ENCODE measurements at regions not wholly inside any gene's neighbourhood (a gene's known extent, or its start where the extent isn't known, plus 50 kb on each side); places are given as distances from the start of the nearest gene placed in this dataset.

DNA sequence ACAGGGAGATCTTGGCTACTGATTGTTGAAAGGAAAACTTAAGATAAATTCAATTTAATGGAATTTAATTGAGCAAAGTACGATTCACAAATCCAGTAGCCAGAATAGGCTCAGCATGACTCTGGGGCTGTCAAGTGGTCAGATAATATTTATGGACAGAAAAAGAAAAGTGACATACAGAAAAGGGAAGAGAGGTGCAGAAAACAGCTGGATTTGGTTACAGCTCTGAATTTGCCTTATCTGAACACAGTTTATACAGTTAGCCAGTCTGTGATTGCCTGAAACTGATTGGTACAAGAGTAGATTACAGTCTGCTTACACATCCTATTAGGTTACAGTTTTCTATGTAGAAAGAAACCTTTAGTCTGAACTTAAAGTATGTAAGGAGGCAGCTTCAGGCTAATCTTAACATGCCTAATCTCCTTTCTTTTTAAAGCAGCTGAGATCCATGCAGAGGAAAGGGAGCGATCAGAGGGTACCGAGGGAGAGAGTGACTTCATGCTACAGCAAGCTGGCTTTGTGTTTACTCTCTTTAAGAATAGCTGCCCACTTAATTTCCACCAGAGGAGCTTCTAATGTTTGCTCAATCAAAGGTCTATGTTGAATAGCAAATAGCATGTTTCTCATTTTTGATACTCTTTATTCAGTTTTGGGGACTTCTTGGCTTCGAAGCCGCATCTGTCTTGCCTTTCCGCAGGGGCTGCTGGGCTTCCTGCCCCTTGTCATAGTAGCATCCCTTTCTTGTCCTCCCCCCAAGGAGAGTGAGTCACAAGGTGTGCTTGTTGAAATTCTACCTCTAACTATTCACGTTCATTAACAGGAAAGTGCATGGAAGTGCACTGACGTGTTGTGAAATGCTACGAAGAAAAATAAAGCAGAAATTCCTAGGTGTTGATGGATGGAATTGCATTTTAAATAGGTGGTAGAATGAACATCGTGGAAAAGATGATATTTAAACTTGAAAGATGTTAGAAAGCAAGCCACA, 761.2 kb downstream of the TAF11L14 start:
- TF ChIP-seq EZH2 (conservative IDR thresholded peaks at IDR 0.05; ENCODE audit: low read depth, low read length) (no peak), MBD4 (IDR thresholded peaks at IDR 0.05; ENCODE audit: borderline replicate concordance, low read length) (no peak), SIN3A (IDR thresholded peaks at IDR 0.05; ENCODE audit: borderline replicate concordance, low read depth, low read length) (no peak), RFX5 (IDR thresholded peaks at IDR 0.05; ENCODE audit: low read depth, low read length) (no peak), RNF2 (conservative IDR thresholded peaks at IDR 0.05; ENCODE audit: low read depth) (no peak), PHF5A (CRISPR knock-in tag; IDR thresholded peaks at IDR 0.05; ENCODE audit: low read depth, unreplicated experiment) (no peak), TAF1 (CRISPR knock-in tag; IDR thresholded peaks at IDR 0.05) (no peak), NR2F2 (IDR thresholded peaks at IDR 0.05; ENCODE audit: borderline replicate concordance, low read depth) (no peak)
- TF ChIP-seq, protein P1, sequence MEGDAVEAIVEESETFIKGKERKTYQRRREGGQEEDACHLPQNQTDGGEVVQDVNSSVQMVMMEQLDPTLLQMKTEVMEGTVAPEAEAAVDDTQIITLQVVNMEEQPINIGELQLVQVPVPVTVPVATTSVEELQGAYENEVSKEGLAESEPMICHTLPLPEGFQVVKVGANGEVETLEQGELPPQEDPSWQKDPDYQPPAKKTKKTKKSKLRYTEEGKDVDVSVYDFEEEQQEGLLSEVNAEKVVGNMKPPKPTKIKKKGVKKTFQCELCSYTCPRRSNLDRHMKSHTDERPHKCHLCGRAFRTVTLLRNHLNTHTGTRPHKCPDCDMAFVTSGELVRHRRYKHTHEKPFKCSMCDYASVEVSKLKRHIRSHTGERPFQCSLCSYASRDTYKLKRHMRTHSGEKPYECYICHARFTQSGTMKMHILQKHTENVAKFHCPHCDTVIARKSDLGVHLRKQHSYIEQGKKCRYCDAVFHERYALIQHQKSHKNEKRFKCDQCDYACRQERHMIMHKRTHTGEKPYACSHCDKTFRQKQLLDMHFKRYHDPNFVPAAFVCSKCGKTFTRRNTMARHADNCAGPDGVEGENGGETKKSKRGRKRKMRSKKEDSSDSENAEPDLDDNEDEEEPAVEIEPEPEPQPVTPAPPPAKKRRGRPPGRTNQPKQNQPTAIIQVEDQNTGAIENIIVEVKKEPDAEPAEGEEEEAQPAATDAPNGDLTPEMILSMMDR (CRISPR knock-in tag; IDR thresholded peaks at IDR 0.05), result no peak
- TF ChIP-seq, protein P2, sequence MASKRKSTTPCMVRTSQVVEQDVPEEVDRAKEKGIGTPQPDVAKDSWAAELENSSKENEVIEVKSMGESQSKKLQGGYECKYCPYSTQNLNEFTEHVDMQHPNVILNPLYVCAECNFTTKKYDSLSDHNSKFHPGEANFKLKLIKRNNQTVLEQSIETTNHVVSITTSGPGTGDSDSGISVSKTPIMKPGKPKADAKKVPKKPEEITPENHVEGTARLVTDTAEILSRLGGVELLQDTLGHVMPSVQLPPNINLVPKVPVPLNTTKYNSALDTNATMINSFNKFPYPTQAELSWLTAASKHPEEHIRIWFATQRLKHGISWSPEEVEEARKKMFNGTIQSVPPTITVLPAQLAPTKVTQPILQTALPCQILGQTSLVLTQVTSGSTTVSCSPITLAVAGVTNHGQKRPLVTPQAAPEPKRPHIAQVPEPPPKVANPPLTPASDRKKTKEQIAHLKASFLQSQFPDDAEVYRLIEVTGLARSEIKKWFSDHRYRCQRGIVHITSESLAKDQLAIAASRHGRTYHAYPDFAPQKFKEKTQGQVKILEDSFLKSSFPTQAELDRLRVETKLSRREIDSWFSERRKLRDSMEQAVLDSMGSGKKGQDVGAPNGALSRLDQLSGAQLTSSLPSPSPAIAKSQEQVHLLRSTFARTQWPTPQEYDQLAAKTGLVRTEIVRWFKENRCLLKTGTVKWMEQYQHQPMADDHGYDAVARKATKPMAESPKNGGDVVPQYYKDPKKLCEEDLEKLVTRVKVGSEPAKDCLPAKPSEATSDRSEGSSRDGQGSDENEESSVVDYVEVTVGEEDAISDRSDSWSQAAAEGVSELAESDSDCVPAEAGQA (IDR thresholded peaks at IDR 0.05; ENCODE audit: low read depth), result no peak
- TF ChIP-seq, protein P2 (CRISPR knock-in tag; IDR thresholded peaks at IDR 0.05; ENCODE audit: borderline replicate concordance), result no peak
- TF ChIP-seq, protein P3, sequence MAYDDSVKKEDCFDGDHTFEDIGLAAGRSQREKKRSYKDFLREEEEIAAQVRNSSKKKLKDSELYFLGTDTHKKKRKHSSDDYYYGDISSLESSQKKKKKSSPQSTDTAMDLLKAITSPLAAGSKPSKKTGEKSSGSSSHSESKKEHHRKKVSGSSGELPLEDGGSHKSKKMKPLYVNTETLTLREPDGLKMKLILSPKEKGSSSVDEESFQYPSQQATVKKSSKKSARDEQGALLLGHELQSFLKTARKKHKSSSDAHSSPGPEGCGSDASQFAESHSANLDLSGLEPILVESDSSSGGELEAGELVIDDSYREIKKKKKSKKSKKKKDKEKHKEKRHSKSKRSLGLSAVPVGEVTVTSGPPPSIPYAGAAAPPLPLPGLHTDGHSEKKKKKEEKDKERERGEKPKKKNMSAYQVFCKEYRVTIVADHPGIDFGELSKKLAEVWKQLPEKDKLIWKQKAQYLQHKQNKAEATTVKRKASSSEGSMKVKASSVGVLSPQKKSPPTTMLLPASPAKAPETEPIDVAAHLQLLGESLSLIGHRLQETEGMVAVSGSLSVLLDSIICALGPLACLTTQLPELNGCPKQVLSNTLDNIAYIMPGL (CRISPR knock-in tag; IDR thresholded peaks at IDR 0.05; ENCODE audit: borderline replicate concordance in 1 of 2, low read depth in 1 of 2), result no peak
- TF ChIP-seq, protein P4, sequence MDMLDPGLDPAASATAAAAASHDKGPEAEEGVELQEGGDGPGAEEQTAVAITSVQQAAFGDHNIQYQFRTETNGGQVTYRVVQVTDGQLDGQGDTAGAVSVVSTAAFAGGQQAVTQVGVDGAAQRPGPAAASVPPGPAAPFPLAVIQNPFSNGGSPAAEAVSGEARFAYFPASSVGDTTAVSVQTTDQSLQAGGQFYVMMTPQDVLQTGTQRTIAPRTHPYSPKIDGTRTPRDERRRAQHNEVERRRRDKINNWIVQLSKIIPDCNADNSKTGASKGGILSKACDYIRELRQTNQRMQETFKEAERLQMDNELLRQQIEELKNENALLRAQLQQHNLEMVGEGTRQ (IDR thresholded peaks at IDR 0.05; ENCODE audit: low read depth, low read length), result no peak
- TF ChIP-seq, protein P4 (CRISPR knock-in tag; IDR thresholded peaks at IDR 0.05; ENCODE audit: borderline replicate concordance), result no peak
- TF ChIP-seq, protein P5, sequence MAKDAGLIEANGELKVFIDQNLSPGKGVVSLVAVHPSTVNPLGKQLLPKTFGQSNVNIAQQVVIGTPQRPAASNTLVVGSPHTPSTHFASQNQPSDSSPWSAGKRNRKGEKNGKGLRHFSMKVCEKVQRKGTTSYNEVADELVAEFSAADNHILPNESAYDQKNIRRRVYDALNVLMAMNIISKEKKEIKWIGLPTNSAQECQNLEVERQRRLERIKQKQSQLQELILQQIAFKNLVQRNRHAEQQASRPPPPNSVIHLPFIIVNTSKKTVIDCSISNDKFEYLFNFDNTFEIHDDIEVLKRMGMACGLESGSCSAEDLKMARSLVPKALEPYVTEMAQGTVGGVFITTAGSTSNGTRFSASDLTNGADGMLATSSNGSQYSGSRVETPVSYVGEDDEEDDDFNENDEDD (CRISPR knock-in tag; IDR thresholded peaks at IDR 0.05; ENCODE audit: borderline replicate concordance), result no peak
- TF ChIP-seq, protein P6, sequence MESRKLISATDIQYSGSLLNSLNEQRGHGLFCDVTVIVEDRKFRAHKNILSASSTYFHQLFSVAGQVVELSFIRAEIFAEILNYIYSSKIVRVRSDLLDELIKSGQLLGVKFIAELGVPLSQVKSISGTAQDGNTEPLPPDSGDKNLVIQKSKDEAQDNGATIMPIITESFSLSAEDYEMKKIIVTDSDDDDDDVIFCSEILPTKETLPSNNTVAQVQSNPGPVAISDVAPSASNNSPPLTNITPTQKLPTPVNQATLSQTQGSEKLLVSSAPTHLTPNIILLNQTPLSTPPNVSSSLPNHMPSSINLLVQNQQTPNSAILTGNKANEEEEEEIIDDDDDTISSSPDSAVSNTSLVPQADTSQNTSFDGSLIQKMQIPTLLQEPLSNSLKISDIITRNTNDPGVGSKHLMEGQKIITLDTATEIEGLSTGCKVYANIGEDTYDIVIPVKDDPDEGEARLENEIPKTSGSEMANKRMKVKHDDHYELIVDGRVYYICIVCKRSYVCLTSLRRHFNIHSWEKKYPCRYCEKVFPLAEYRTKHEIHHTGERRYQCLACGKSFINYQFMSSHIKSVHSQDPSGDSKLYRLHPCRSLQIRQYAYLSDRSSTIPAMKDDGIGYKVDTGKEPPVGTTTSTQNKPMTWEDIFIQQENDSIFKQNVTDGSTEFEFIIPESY (CRISPR knock-in tag; IDR thresholded peaks at IDR 0.05), result no peak

Measured in HepG2 (cell line).